Ishikawa (cell line): ENCODE measurements at regions not wholly inside any gene's neighbourhood (a gene's known extent, or its start where the extent isn't known, plus 50 kb on each side); places are given as distances from the start of the nearest gene placed in this dataset.

Source experiments
- CREB1 ChIP-seq: IDR thresholded peaks from 2 replicates; pipeline ENCODE4 v1.6.1; 2012; ENCODE audit warnings: low read depth
- EGR1 ChIP-seq: IDR thresholded peaks from 2 replicates; pipeline ENCODE4 v1.6.1; 2012
- FOXM1 ChIP-seq: IDR thresholded peaks from 2 replicates; pipeline ENCODE4 v1.6.1; 2012; ENCODE audit warnings: low read depth, borderline replicate concordance
- TAF1 ChIP-seq: IDR thresholded peaks from 2 replicates; pipeline ENCODE4 v1.6.1; 2012; ENCODE audit warnings: low read depth, mild to moderate bottlenecking
- TCF12 ChIP-seq: IDR thresholded peaks from 2 replicates; pipeline ENCODE4 v1.6.1; 2012; ENCODE audit warnings: low read depth
- TEAD4 ChIP-seq: IDR thresholded peaks from 2 replicates; pipeline ENCODE4 v1.6.1; 2012

GRCh38 chr13:77384999-77385398 is 58.1 kb upstream of the MYCBP2 start:
- TF ChIP-seq TEAD4 (no peak), EGR1 (no peak), TCF12 (no peak), CREB1 (no peak), FOXM1 (no peak), TAF1 (no peak)
